ENCODE measurements at regions not wholly inside any gene's neighbourhood (a gene's known extent, or its start where the extent isn't known, plus 50 kb on each side); places are given as distances from the start of the nearest gene placed in this dataset.

- H3K4me3 ChIP-seq (ENCODE audit: low read depth, low read length): no peak overlapping the region
- DNase-seq (ENCODE audit: low read depth): no peak
- no peak for TF ChIP-seq CTCF (IDR thresholded peaks at IDR 0.05; ENCODE audit: insufficient read depth, low read depth, low read length, missing control alignments)
Measured at GRCh38 chr14:84965279-84965678, 564.7 kb upstream of the FLRT2 start.

GRCh38 chr14:84969501-84969900, 560.4 kb upstream of the FLRT2 start:
- no peak for DNase-seq (ENCODE audit: low read depth)
- no peak for TF ChIP-seq CTCF (IDR thresholded peaks at IDR 0.05; ENCODE audit: insufficient read depth, low read depth, low read length, missing control alignments)
- no peak overlapping the region for H3K4me3 ChIP-seq (ENCODE audit: low read depth, low read length)

- no peak overlapping the region for H3K4me3 ChIP-seq (ENCODE audit: low read depth, low read length)
- no peak for TF ChIP-seq CTCF (IDR thresholded peaks at IDR 0.05; ENCODE audit: insufficient read depth, low read depth, low read length, missing control alignments)
Measured at GRCh38 chr14:84975241-84975902, 554.6 kb upstream of the FLRT2 start.

GRCh38 chr14:84976805-84977204, 553.1 kb upstream of the FLRT2 start:
- H3K4me3 ChIP-seq (ENCODE audit: low read depth, low read length): no peak overlapping the region
- no peak for TF ChIP-seq CTCF (IDR thresholded peaks at IDR 0.05; ENCODE audit: insufficient read depth, low read depth, low read length, missing control alignments)

More at GRCh38 chr14:84975241-84975902, 554.6 kb upstream of the FLRT2 start:
- DNase-seq (ENCODE audit: low read depth): no peak

GRCh38 chr14:84987042-84987441, 542.9 kb upstream of the FLRT2 start:
- H3K4me3 ChIP-seq (ENCODE audit: low read depth, low read length): no peak overlapping the region
- DNase-seq (ENCODE audit: low read depth): no peak
- no peak for TF ChIP-seq CTCF (IDR thresholded peaks at IDR 0.05; ENCODE audit: insufficient read depth, low read depth, low read length, missing control alignments)

More at GRCh38 chr14:84976805-84977204, 553.1 kb upstream of the FLRT2 start:
- no peak for DNase-seq (ENCODE audit: low read depth)

GRCh38 chr14:84988357-84988756, 541.6 kb upstream of the FLRT2 start:
- TF ChIP-seq CTCF (IDR thresholded peaks at IDR 0.05; ENCODE audit: insufficient read depth, low read depth, low read length, missing control alignments): no peak
- H3K4me3 ChIP-seq (ENCODE audit: low read depth, low read length): no peak overlapping the region
- DNase-seq (ENCODE audit: low read depth): no peak

- no peak for TF ChIP-seq CTCF (IDR thresholded peaks at IDR 0.05; ENCODE audit: insufficient read depth, low read depth, low read length, missing control alignments)
- no peak for DNase-seq (ENCODE audit: low read depth)
- no peak overlapping the region for H3K4me3 ChIP-seq (ENCODE audit: low read depth, low read length)
Measured at GRCh38 chr14:84991021-84991420, 538.9 kb upstream of the FLRT2 start.

Measured in GM12865 (cell line).